ENCODE measurements at regions not wholly inside any gene's neighbourhood (a gene's known extent, or its start where the extent isn't known, plus 50 kb on each side); places are given as distances from the start of the nearest gene placed in this dataset.

- no peak overlapping the region for H3K27ac ChIP-seq (ENCODE audit: low read depth, low read length)
- TF ChIP-seq CTCF (IDR thresholded peaks at IDR 0.05; ENCODE audit: extremely low read depth, low read depth, low read length) = no peak
- no peaks in the 10 kb centered on the region for H3K4me1 ChIP-seq (ENCODE audit: insufficient read depth, low read length)
- H3K79me2 ChIP-seq (ENCODE audit: insufficient read depth, low read length) = no peaks in the 10 kb centered on the region
- no peak overlapping the region for H3K4me2 ChIP-seq (ENCODE audit: insufficient read depth, low read length)
- H3K36me3 ChIP-seq (ENCODE audit: insufficient read depth, low read length) = no peaks in the 10 kb centered on the region
- DNase-seq (ENCODE audit: insufficient read length, low spot score, missing footprints) = no peak
- no peak overlapping the region for H2AFZ ChIP-seq (ENCODE audit: low read length)
- H3K27me3 ChIP-seq (ENCODE audit: insufficient read depth, low read length) = no peaks in the 10 kb centered on the region
- no peak overlapping the region for H3K4me3 ChIP-seq (ENCODE audit: insufficient read depth, low read length)
- no peaks in the 10 kb centered on the region for H3K9me3 ChIP-seq (ENCODE audit: low read depth, low read length)
- H4K20me1 ChIP-seq (ENCODE audit: insufficient read depth, low read length) = no peaks in the 10 kb centered on the region
These were observed 472.8 kb downstream of the CDK5RAP2 start for GRCh38 chr9:120107138-120107537.

DNA sequence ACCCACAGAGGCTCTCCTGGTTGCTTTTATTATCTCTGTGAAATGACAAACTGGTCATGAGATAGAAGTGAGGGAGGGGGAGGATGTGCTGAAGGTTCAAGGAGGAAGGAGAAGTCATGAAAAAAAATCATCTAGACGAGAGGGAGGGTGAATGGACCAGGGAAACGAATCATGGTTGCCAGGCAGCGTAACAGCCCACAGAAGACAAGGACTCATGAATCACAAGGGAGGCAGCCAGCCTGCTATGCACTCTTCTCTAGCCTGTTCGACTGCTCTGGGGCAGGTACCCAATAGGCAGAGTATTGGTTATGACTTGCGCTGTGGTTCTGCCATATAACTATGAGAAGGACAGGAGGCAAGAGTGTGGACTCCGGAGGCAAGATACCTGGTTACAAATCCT is 475.2 kb downstream of the CDK5RAP2 start:
- H3K27me3 ChIP-seq (ENCODE audit: insufficient read depth, low read length) = no peaks in the 10 kb centered on the region
- no peaks in the 10 kb centered on the region for H3K9me3 ChIP-seq (ENCODE audit: low read depth, low read length)
- H3K36me3 ChIP-seq (ENCODE audit: insufficient read depth, low read length) = no peaks in the 10 kb centered on the region
- H2AFZ ChIP-seq (ENCODE audit: low read length) = no peak overlapping the region
- H3K4me1 ChIP-seq (ENCODE audit: insufficient read depth, low read length) = no peaks in the 10 kb centered on the region
- H3K79me2 ChIP-seq (ENCODE audit: insufficient read depth, low read length) = no peaks in the 10 kb centered on the region
- TF ChIP-seq CTCF (IDR thresholded peaks at IDR 0.05; ENCODE audit: extremely low read depth, low read depth, low read length) = no peak
- H4K20me1 ChIP-seq (ENCODE audit: insufficient read depth, low read length) = no peaks in the 10 kb centered on the region
- H3K4me2 ChIP-seq (ENCODE audit: insufficient read depth, low read length) = no peak overlapping the region
- H3K27ac ChIP-seq (ENCODE audit: low read depth, low read length) = no peak overlapping the region
- no peak overlapping the region for H3K4me3 ChIP-seq (ENCODE audit: insufficient read depth, low read length)
- no peak for DNase-seq (ENCODE audit: insufficient read length, low spot score, missing footprints)

GRCh38 chr9:120100595-120100994 is 479.4 kb downstream of the CDK5RAP2 start:
- Histone ChIP-seq H3K79me2 (ENCODE audit: insufficient read depth, low read length) (no peaks in the 10 kb centered on the region), H3K36me3 (ENCODE audit: insufficient read depth, low read length) (no peaks in the 10 kb centered on the region), H3K9me3 (ENCODE audit: low read depth, low read length) (no peaks in the 10 kb centered on the region), H3K4me2 (ENCODE audit: insufficient read depth, low read length) (no peak overlapping the region), H3K27ac (ENCODE audit: low read depth, low read length) (no peak overlapping the region), H3K4me1 (ENCODE audit: insufficient read depth, low read length) (no peaks in the 10 kb centered on the region), H3K27me3 (ENCODE audit: insufficient read depth, low read length) (no peaks in the 10 kb centered on the region), H3K4me3 (ENCODE audit: insufficient read depth, low read length) (no peak overlapping the region), H2AFZ (ENCODE audit: low read length) (no peak overlapping the region), H4K20me1 (ENCODE audit: insufficient read depth, low read length) (no peaks in the 10 kb centered on the region)
- DNase-seq (ENCODE audit: insufficient read length, low spot score, missing footprints) = no peak
- TF ChIP-seq CTCF (IDR thresholded peaks at IDR 0.05; ENCODE audit: extremely low read depth, low read depth, low read length) = no peak

- H2AFZ ChIP-seq (ENCODE audit: low read length) = no peak overlapping the region
- no peaks in the 10 kb centered on the region for H4K20me1 ChIP-seq (ENCODE audit: insufficient read depth, low read length)
- no peaks in the 10 kb centered on the region for H3K27me3 ChIP-seq (ENCODE audit: insufficient read depth, low read length)
- no peak overlapping the region for H3K4me3 ChIP-seq (ENCODE audit: insufficient read depth, low read length)
- no peak for DNase-seq (ENCODE audit: insufficient read length, low spot score, missing footprints)
- H3K9me3 ChIP-seq (ENCODE audit: low read depth, low read length) = no peaks in the 10 kb centered on the region
- H3K4me1 ChIP-seq (ENCODE audit: insufficient read depth, low read length) = no peaks in the 10 kb centered on the region
- TF ChIP-seq CTCF (IDR thresholded peaks at IDR 0.05; ENCODE audit: extremely low read depth, low read depth, low read length) = no peak
- no peaks in the 10 kb centered on the region for H3K79me2 ChIP-seq (ENCODE audit: insufficient read depth, low read length)
- H3K4me2 ChIP-seq (ENCODE audit: insufficient read depth, low read length) = no peak overlapping the region
- H3K36me3 ChIP-seq (ENCODE audit: insufficient read depth, low read length) = no peaks in the 10 kb centered on the region
- no peak overlapping the region for H3K27ac ChIP-seq (ENCODE audit: low read depth, low read length)
These were observed 480.9 kb downstream of the CDK5RAP2 start for GRCh38 chr9:120099065-120099464.

Measured in osteoblast (primary cell).